Right cardiac atrium (tissue), 5 donors: ENCODE measurements at regions not wholly inside any gene's neighbourhood (a gene's known extent, or its start where the extent isn't known, plus 50 kb on each side); places are given as distances from the start of the nearest gene placed in this dataset.

ENCODE experiments used
- ATAC-seq, 2 donors: fragments of 200-7000 bp; cut with Tn5 transposase; one replicate each; pipeline versions ENCODE4 v1.8.0 to v1.9.1; 2020; ENCODE audit warnings: moderate library complexity in 2 of 2, mild to moderate bottlenecking in 1 of 2
- DNase-seq, 3 donors: peaks; one replicate each; pipeline ENCODE4 v3.0.0-alpha.2; 2020
- H3K27ac ChIP-seq: one replicate; pipeline ENCODE4 v1.5.1; 2013; ENCODE audit warnings: mild to moderate bottlenecking, low read length, control low read depth, moderate library complexity
- H3K27me3 ChIP-seq: one replicate; pipeline ENCODE4 v1.6.1; 2013; ENCODE audit not compliant: control insufficient read depth, insufficient read depth
- H3K4me1 ChIP-seq: one replicate; pipeline ENCODE4 v1.6.1; 2013; ENCODE audit warnings: low read length; ENCODE audit not compliant: control insufficient read depth, insufficient read depth
- H3K4me3 ChIP-seq: one replicate; pipeline ENCODE4 v1.5.1; 2013; ENCODE audit warnings: low read length, control low read depth
- H3K9me3 ChIP-seq: one replicate; pipeline ENCODE4 v1.6.1; 2013; ENCODE audit warnings: low read length; ENCODE audit not compliant: control insufficient read depth
- WGBS: extraction: QIAGEN DNeasy Blood & Tissue Kit; methylation state at CpG from one replicate; pipeline ENCODE4 v1.1.7; 2013; 5-methylcytosine and 5-hydroxymethylcytosine counted together
- intact Hi-C, 4 donors: fragments of 100-400 bp; cut with DNase I; formaldehyde crosslinking; loops; one replicate each; pipeline versions ENCODE4 v1.11.0 to v1.14.0; 2022 to 2023
- donor health status: healthy with polysubstance abuse.
- donor health status: DM: no; HTN: yes; CAD: no.
- donor health status: DM: no; HTN: no; CAD: no.
- donor health status: DM: no; HTN: yes; CAD: no; lungs with severe emphysema.
- donor health status: DM: yes; HTN: yes; CAD: no.

- WGBS = 82% methylated on average over 1 of the region's 1 CpG
- intact Hi-C loops = no loop called here
- H3K4me1 ChIP-seq = no peaks in the 10 kb centered on the region
- no peak for DNase-seq
- no peak overlapping the region for H3K27ac ChIP-seq
- no peak overlapping the region for H3K4me3 ChIP-seq
- no peak for ATAC-seq
- H3K27me3 ChIP-seq = no peaks in the 10 kb centered on the region
- no peaks in the 10 kb centered on the region for H3K9me3 ChIP-seq
These were observed 483.0 kb downstream of the DHX35 start for GRCh38 chr20:39445095-39445494.

- no peak overlapping the region for H3K27ac ChIP-seq
- H3K4me3 ChIP-seq = no peak overlapping the region
- DNase-seq = no peak
- intact Hi-C loops = no loop called here
- H3K4me1 ChIP-seq = no peaks in the 10 kb centered on the region
- H3K9me3 ChIP-seq = no peaks in the 10 kb centered on the region
- H3K27me3 ChIP-seq = no peaks in the 10 kb centered on the region
- 92% methylated on average over 1 of the region's 1 CpG for WGBS
- no peak for ATAC-seq
These were observed 471.3 kb downstream of the DHX35 start for GRCh38 chr20:39433466-39433865.

- no peak for ATAC-seq
- H3K4me3 ChIP-seq = no peak overlapping the region
- no peaks in the 10 kb centered on the region for H3K4me1 ChIP-seq
- no peak for DNase-seq
- no peaks in the 10 kb centered on the region for H3K9me3 ChIP-seq
- 71% methylated on average over 4 of the region's 4 CpGs for WGBS
- no peaks in the 10 kb centered on the region for H3K27me3 ChIP-seq
- intact Hi-C loops = no loop called here
- H3K27ac ChIP-seq = no peak overlapping the region
These were observed 469.1 kb downstream of the DHX35 start for GRCh38 chr20:39431091-39431880.

GRCh38 chr20:39429726-39430125, 467.6 kb downstream of the DHX35 start:
- intact Hi-C loops = loop anchor here in 1 of 4 donors (5.0 kb wide), 1 partner anchor 162 kb away; no protein-coding TSS in a partner anchor
- DNase-seq (peak in 2 of 3 donors; percentile 14 to 38), ATAC-seq (peak in 1 of 2 donors; percentile 66)
- Histone ChIP-seq H3K9me3 (no peaks in the 10 kb centered on the region), H3K27ac (no peak overlapping the region), H3K4me1 (no peaks in the 10 kb centered on the region), H3K4me3 (no peak overlapping the region), H3K27me3 (no peaks in the 10 kb centered on the region)
- 59% methylated on average over 1 of the region's 1 CpG for WGBS

- ATAC-seq (no peak), DNase-seq (no peak)
- Histone ChIP-seq H3K27me3 (peaks cover 3% of the 10 kb centered on the region), H3K4me1 (no peaks in the 10 kb centered on the region), H3K27ac (no peak overlapping the region), H3K4me3 (no peak overlapping the region), H3K9me3 (no peaks in the 10 kb centered on the region)
- intact Hi-C loops = loop anchor here in 1 of 4 donors (5.0 kb wide), 1 partner anchor 158 kb away; no protein-coding TSS in a partner anchor
- 76% methylated on average over 5 of the region's 5 CpGs for WGBS
These were observed 463.0 kb downstream of the DHX35 start for GRCh38 chr20:39424962-39425678.

- peaks cover 3% of the 10 kb centered on the region for H3K27me3 ChIP-seq
- H3K4me1 ChIP-seq = no peaks in the 10 kb centered on the region
- no peak overlapping the region for H3K4me3 ChIP-seq
- H3K9me3 ChIP-seq = no peaks in the 10 kb centered on the region
- DNase-seq (no peak), ATAC-seq (no peak)
- H3K27ac ChIP-seq = no peak overlapping the region
- 85% methylated on average over 5 of the region's 5 CpGs for WGBS
- intact Hi-C loops = no loop called here
These were observed 459.5 kb downstream of the DHX35 start for GRCh38 chr20:39421571-39422105.

- Histone ChIP-seq H3K27me3 (no peaks in the 10 kb centered on the region), H3K27ac (no peak overlapping the region), H3K9me3 (no peaks in the 10 kb centered on the region), H3K4me1 (no peaks in the 10 kb centered on the region), H3K4me3 (no peak overlapping the region)
- intact Hi-C loops = no loop called here
- DNase-seq (no peak), ATAC-seq (no peak)
These were observed 449.9 kb downstream of the DHX35 start for GRCh38 chr20:39412091-39412490.

- Histone ChIP-seq H3K9me3 (no peaks in the 10 kb centered on the region), H3K27me3 (no peaks in the 10 kb centered on the region), H3K4me1 (no peaks in the 10 kb centered on the region), H3K4me3 (no peak overlapping the region), H3K27ac (no peak overlapping the region)
- intact Hi-C loops = no loop called here
- ATAC-seq = no peak
- DNase-seq = no peak
These were observed 437.3 kb downstream of the DHX35 start for GRCh38 chr20:39399463-39399862.

GRCh38 chr20:39398656-39399055, 436.5 kb downstream of the DHX35 start:
- Histone ChIP-seq H3K9me3 (no peaks in the 10 kb centered on the region), H3K27me3 (no peaks in the 10 kb centered on the region), H3K4me1 (no peaks in the 10 kb centered on the region), H3K4me3 (no peak overlapping the region), H3K27ac (no peak overlapping the region)
- WGBS = 63% methylated on average over 2 of the region's 2 CpGs
- ATAC-seq (no peak), DNase-seq (peak in 1 of 3 donors; percentile 10)
- intact Hi-C loops = no loop called here

- no peak overlapping the region for H3K27ac ChIP-seq
- no peak for ATAC-seq
These were observed 435.5 kb downstream of the DHX35 start for GRCh38 chr20:39397646-39398045.

More at GRCh38 chr20:39397646-39398045, 435.5 kb downstream of the DHX35 start:
- WGBS = 95% methylated on average over 2 of the region's 2 CpGs
- intact Hi-C loops = no loop called here
- Histone ChIP-seq H3K4me3 (no peak overlapping the region), H3K9me3 (no peaks in the 10 kb centered on the region), H3K4me1 (no peaks in the 10 kb centered on the region), H3K27me3 (no peaks in the 10 kb centered on the region)
- no peak for DNase-seq
